ENCODE measurements at regions not wholly inside any gene's neighbourhood (a gene's known extent, or its start where the extent isn't known, plus 50 kb on each side); places are given as distances from the start of the nearest gene placed in this dataset.

DNA sequence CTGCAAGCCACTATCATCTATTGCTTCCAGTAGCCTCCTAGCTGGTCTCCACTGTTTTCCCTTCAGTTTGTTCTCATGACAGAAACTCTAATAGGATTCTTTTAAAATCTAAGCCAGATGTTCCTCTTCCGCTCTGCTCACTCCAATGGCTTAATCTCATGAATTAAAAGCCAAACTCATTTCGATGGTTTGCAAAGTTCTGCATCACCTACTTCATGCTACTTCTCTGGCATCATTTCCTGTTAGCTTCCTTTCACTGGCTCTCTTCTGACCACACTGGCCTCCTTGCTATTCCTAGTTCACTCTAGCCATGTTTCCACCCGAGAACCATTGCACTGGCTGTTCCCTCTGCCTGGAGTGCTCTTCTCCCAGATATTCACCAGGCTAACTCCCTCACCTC lies 102.0 kb upstream of the LSM6 start:
- TF ChIP-seq POLR2A (IDR thresholded peaks at IDR 0.05) (no peak), POLR2AphosphoS5 (IDR thresholded peaks at IDR 0.05) (no peak)
